Stomach (tissue), 8 donors: ENCODE measurements at regions not wholly inside any gene's neighbourhood (a gene's known extent, or its start where the extent isn't known, plus 50 kb on each side); places are given as distances from the start of the nearest gene placed in this dataset.

Experiments used
- DNase-seq, 2 donors: peaks; one replicate each; pipeline versions ENCODE4 v3.0.0 to v3.0.0-alpha.2; 2013 to 2019
- H3K27ac ChIP-seq, 5 donors: fragments of 200-600 bp in 4 of 5; sonication (generic) in 4 of 5; one replicate each; pipeline ENCODE4 v1.5.1; 2013 to 2019; ENCODE audit warnings: mild to moderate bottlenecking in 1 of 5, moderate library complexity in 1 of 5
- H3K27me3 ChIP-seq, 3 donors: fragments of 200-600 bp; sonication (generic); one replicate each; pipeline ENCODE4 v1.5.1; 2017 to 2019; ENCODE audit warnings: mixed run types in 1 of 3
- H3K36me3 ChIP-seq, 4 donors: fragments of 200-600 bp; sonication (generic); 1 replicate in 3 of 4; 2 replicates in 1 of 4; pipeline ENCODE4 v1.5.1; 2016 to 2019
- H3K4me1 ChIP-seq, 4 donors: fragments of 200-600 bp; sonication (generic); one replicate each; pipeline ENCODE4 v1.5.1; 2016 to 2019
- H3K4me3 ChIP-seq, 4 donors: fragments of 200-600 bp; sonication (generic) in 3 of 4; one replicate each; pipeline ENCODE4 v1.5.1; 2016 to 2019; ENCODE audit warnings: mild to moderate bottlenecking in 1 of 4
- H3K9me3 ChIP-seq, 4 donors: fragments of 200-600 bp; sonication (generic); one replicate each; pipeline ENCODE4 v1.5.1; 2016 to 2019
- EP300 ChIP-seq: sonication (generic); formaldehyde crosslinking; IDR thresholded peaks from one replicate; pipeline ENCODE4 v1.6.1; 2017; ENCODE audit warnings: antibody characterized with exemption
- POLR2A ChIP-seq, 4 donors: fragments of 450-650 bp; IDR thresholded peaks; one replicate each; pipeline ENCODE4 v1.6.1; 2016; ENCODE audit warnings: antibody characterized with exemption in 4 of 4, control low read depth in 2 of 4, mild to moderate bottlenecking in 1 of 4, moderate library complexity in 1 of 4
- POLR2AphosphoS5 ChIP-seq, 3 donors: sonication (generic); formaldehyde crosslinking; IDR thresholded peaks; one replicate each; pipeline ENCODE4 v1.6.1; 2016; ENCODE audit warnings: antibody characterized with exemption in 3 of 3
- WGBS, 5 donors: extraction: QIAGEN DNeasy Blood & Tissue Kit in 3 of 5; methylation state at CpG; one replicate each; pipeline versions ENCODE4 v1.1.5 to v1.1.7; 2013 to 2018; 5-methylcytosine and 5-hydroxymethylcytosine counted together
- intact Hi-C: fragments of 100-400 bp; cut with DNase I; formaldehyde crosslinking; loops from one replicate; pipeline ENCODE4 v1.15.1; 2023; ENCODE audit warnings: low total_unique reads
- TF ChIP-seq, protein P1 (sequence below), 7 experiments: fragments of 450-650 bp in 4 of 7; fragments of 200-600 bp in 3 of 7; sonication (generic) in 3 of 7; IDR thresholded peaks; one replicate each; pipeline ENCODE4 v1.5.1; 2016 to 2019; ENCODE audit warnings: antibody characterized with exemption in 7 of 7, control low read depth in 2 of 7, mild to moderate bottlenecking in 1 of 7
- donor health status: healthy with polysubstance abuse.
- donor health status: Bipolar disorder and iron deficiency.
- donor health status: healthy.

DNA sequence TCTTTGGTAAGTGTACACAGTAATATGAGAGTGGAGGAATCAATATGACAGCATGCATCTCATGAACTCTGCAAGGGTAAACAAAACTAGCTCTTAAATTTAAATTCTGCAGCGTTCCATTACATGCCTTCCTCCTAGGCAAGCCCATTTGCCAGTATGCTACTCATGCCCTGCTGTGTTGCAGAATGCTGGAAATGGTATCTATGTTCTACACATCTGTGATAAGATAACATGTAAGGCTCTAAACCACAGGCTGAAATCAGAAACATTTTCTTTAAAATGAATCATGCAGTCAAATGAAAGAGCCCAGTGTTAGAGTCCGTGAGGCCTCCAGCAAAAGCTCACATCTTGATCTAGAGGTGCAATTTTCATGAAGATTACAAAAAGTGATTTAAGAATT is 112.8 kb upstream of the FN1 start:
- Histone ChIP-seq H3K27me3 (no peaks in the 10 kb centered on the region), H3K27ac (no peak overlapping the region), H3K9me3 (no peaks in the 10 kb centered on the region), H3K4me3 (no peak overlapping the region), H3K36me3 (no peaks in the 10 kb centered on the region), H3K4me1 (no peaks in the 10 kb centered on the region)
- TF ChIP-seq POLR2AphosphoS5 (IDR thresholded peaks at IDR 0.05), result no peak
- TF ChIP-seq, protein P1, sequence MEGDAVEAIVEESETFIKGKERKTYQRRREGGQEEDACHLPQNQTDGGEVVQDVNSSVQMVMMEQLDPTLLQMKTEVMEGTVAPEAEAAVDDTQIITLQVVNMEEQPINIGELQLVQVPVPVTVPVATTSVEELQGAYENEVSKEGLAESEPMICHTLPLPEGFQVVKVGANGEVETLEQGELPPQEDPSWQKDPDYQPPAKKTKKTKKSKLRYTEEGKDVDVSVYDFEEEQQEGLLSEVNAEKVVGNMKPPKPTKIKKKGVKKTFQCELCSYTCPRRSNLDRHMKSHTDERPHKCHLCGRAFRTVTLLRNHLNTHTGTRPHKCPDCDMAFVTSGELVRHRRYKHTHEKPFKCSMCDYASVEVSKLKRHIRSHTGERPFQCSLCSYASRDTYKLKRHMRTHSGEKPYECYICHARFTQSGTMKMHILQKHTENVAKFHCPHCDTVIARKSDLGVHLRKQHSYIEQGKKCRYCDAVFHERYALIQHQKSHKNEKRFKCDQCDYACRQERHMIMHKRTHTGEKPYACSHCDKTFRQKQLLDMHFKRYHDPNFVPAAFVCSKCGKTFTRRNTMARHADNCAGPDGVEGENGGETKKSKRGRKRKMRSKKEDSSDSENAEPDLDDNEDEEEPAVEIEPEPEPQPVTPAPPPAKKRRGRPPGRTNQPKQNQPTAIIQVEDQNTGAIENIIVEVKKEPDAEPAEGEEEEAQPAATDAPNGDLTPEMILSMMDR (IDR thresholded peaks at IDR 0.05), result no peak
- WGBS, 5 donors, result 49 to 70% (median 56%) methylated on average over 2 of the region's 2 CpGs
- intact Hi-C loops, result no loop called here
- no peak for DNase-seq

- Histone ChIP-seq H3K4me3 (no peak overlapping the region), H3K4me1 (no peaks in the 10 kb centered on the region), H3K27me3 (no peaks in the 10 kb centered on the region), H3K9me3 (no peaks in the 10 kb centered on the region), H3K27ac (no peak overlapping the region), H3K36me3 (no peaks in the 10 kb centered on the region)
- intact Hi-C loops, result no loop called here
- DNase-seq, result no peak
- TF ChIP-seq POLR2AphosphoS5 (IDR thresholded peaks at IDR 0.05) (no peak), EP300 (no peak), POLR2A (IDR thresholded peaks at IDR 0.05) (no peak)
- TF ChIP-seq, protein P1 (IDR thresholded peaks at IDR 0.05), result no peak
Observed at GRCh38 chr2:215542690-215543089, 106.8 kb upstream of the FN1 start.

GRCh38 chr2:215540658-215541057 is 104.8 kb upstream of the FN1 start:
- no peaks in the 10 kb centered on the region for H3K27me3 ChIP-seq
- TF ChIP-seq, protein P1 (IDR thresholded peaks at IDR 0.05), result no peak
- TF ChIP-seq POLR2A (IDR thresholded peaks at IDR 0.05), result no peak
- TF ChIP-seq POLR2AphosphoS5 (IDR thresholded peaks at IDR 0.05), result no peak
- TF ChIP-seq EP300, result no peak
- H3K4me3 ChIP-seq, result no peak overlapping the region
- no peaks in the 10 kb centered on the region for H3K9me3 ChIP-seq
- DNase-seq, result peak in 1 of 2 donors; percentile 69
- H3K27ac ChIP-seq, result no peak overlapping the region
- WGBS, 5 donors, result 35 to 52% (median 41%) methylated on average over 1 of the region's 1 CpG
- peaks cover 0 to 7% (median 2%) of the 10 kb centered on the region in 4 donors for H3K4me1 ChIP-seq
- intact Hi-C loops, result no loop called here
- H3K36me3 ChIP-seq, result no peaks in the 10 kb centered on the region

DNA sequence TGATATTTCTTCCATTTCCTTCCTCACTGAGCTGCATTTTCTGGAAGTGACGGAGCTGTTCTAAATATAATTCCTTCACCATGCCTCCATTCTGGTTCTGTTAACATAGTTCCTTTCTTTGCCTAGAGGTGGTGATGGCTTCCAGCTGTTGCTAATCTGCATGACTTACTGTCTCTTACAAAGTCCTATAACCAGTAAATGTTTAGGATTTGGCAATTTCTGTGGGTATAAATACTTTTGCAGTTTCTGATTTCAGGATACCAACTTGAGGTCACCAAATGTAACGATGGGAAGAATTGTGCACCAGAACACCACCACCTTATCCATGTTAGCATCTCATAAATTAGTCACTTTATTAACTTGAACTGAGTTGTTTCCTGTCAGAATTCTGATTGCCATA is 101.7 kb upstream of the FN1 start:
- 65 to 75% (median 67%) methylated on average over 2 of the region's 2 CpGs for WGBS, 5 donors
- H3K36me3 ChIP-seq, result no peaks in the 10 kb centered on the region
- peak in 1 of 2 donors; percentile 63 for DNase-seq
- H3K9me3 ChIP-seq, result peaks cover 0 to 15% (median 8%) of the 10 kb centered on the region in 4 donors
- H3K27ac ChIP-seq, result no peak overlapping the region
- no peaks in the 10 kb centered on the region for H3K27me3 ChIP-seq
- intact Hi-C loops, result no loop called here
- TF ChIP-seq POLR2AphosphoS5 (IDR thresholded peaks at IDR 0.05) (no peak), POLR2A (IDR thresholded peaks at IDR 0.05) (no peak), EP300 (no peak)
- TF ChIP-seq, protein P1 (IDR thresholded peaks at IDR 0.05), result no peak
- no peak overlapping the region for H3K4me3 ChIP-seq
- peaks cover 0 to 7% (median 2%) of the 10 kb centered on the region in 4 donors for H3K4me1 ChIP-seq
